ENCODE measurements at regions not wholly inside any gene's neighbourhood (a gene's known extent, or its start where the extent isn't known, plus 50 kb on each side); places are given as distances from the start of the nearest gene placed in this dataset.

DNA sequence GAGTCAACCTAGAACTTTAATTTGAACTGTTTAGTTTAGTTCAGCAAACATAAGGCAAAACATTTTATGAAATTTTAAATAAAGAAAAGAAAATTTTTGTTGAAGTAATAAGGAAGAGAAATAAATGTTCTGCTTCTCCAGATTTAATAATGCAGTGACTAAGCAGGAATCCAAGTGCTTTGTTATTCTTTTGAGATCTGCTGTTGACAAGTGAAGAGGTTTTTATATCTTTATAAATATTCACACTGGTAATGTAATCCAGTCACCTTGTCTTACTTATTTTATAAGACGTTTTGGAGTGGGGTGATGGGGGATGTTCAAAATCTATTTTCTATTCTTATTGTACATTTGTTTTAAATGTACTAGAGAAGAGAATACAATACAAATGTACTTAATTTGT lies 725.9 kb upstream of the CCDC179 start:
- Histone ChIP-seq H3K4me1 (ENCODE audit: low read depth) (no peaks in the 10 kb centered on the region), H3K9me3 (ENCODE audit: low read depth) (no peaks in the 10 kb centered on the region), H3K27ac (no peak overlapping the region), H3K27me3 (no peaks in the 10 kb centered on the region), H3K4me3 (no peak overlapping the region), H3K36me3 (no peaks in the 10 kb centered on the region)
- no peak for DNase-seq (ENCODE audit: low read depth in 1 of 2, low spot score in 1 of 2)
- TF ChIP-seq, protein P1, sequence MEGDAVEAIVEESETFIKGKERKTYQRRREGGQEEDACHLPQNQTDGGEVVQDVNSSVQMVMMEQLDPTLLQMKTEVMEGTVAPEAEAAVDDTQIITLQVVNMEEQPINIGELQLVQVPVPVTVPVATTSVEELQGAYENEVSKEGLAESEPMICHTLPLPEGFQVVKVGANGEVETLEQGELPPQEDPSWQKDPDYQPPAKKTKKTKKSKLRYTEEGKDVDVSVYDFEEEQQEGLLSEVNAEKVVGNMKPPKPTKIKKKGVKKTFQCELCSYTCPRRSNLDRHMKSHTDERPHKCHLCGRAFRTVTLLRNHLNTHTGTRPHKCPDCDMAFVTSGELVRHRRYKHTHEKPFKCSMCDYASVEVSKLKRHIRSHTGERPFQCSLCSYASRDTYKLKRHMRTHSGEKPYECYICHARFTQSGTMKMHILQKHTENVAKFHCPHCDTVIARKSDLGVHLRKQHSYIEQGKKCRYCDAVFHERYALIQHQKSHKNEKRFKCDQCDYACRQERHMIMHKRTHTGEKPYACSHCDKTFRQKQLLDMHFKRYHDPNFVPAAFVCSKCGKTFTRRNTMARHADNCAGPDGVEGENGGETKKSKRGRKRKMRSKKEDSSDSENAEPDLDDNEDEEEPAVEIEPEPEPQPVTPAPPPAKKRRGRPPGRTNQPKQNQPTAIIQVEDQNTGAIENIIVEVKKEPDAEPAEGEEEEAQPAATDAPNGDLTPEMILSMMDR (IDR thresholded peaks at IDR 0.05; ENCODE audit: low read depth, low read length): no peak

DNA sequence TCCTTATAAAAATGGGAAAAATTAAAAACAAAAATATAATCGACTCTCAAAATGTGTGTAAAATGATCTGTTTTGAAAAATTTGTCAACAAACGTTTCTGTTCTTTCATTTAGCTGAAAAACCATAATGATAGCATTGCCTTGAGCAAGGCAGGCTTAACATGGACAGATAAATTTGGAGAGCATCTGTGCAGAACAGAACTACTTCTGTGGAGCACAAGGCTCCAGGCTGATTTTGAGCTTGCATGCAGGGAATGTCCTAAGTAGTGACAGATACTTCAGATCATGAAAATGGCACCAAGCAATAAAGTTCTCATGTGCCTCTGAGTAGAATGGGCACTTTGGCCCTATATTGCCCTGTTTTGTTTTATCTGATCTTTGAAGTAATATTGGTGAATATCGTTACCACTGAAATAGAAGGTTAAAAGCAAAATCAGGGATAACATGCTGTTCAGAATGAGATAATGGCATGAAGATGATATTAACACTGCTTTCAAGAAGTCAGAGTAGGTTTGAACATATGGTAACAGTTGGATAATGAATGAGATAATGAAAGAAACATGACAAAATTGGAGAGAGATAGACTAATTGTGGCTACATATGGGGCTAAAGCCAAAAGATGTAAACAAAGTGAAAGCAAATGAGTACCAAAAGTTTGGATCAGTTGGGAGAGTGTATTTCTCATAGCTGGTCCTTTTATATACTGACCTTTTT lies 730.5 kb upstream of the CCDC179 start:
- H3K4me3 ChIP-seq: no peak overlapping the region
- H3K4me1 ChIP-seq (ENCODE audit: low read depth): no peaks in the 10 kb centered on the region
- H3K27ac ChIP-seq: no peak overlapping the region
- DNase-seq (ENCODE audit: low read depth in 1 of 2, low spot score in 1 of 2): no peak
- TF ChIP-seq, protein P1 (IDR thresholded peaks at IDR 0.05; ENCODE audit: low read depth, low read length): no peak
- no peaks in the 10 kb centered on the region for H3K36me3 ChIP-seq
- H3K9me3 ChIP-seq (ENCODE audit: low read depth): no peaks in the 10 kb centered on the region
- H3K27me3 ChIP-seq: no peaks in the 10 kb centered on the region

DNA sequence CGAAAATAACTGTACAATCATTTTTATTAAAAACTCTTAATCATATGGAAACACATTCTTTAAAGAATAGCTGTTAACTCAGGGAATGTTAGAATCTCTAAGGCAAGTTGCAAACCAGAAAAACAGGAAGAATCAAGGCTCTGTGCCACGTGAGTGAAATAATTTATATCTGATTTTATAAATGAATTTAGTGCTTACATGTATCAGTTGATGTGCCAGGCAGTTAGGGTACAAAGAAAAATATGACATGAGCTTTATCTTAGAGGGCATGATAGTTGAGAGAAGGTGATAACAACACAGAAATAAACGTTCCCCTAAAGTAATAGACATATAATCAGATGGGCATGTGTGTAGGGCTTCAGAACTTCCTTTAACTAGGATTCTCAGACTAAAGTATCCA lies 734.5 kb upstream of the CCDC179 start:
- Histone ChIP-seq H3K27me3 (no peaks in the 10 kb centered on the region), H3K36me3 (no peaks in the 10 kb centered on the region), H3K4me1 (ENCODE audit: low read depth) (no peaks in the 10 kb centered on the region), H3K4me3 (no peak overlapping the region), H3K9me3 (ENCODE audit: low read depth) (no peaks in the 10 kb centered on the region), H3K27ac (no peak overlapping the region)
- DNase-seq (ENCODE audit: low read depth in 1 of 2, low spot score in 1 of 2): no peak
- TF ChIP-seq, protein P1 (IDR thresholded peaks at IDR 0.05; ENCODE audit: low read depth, low read length): no peak

DNA sequence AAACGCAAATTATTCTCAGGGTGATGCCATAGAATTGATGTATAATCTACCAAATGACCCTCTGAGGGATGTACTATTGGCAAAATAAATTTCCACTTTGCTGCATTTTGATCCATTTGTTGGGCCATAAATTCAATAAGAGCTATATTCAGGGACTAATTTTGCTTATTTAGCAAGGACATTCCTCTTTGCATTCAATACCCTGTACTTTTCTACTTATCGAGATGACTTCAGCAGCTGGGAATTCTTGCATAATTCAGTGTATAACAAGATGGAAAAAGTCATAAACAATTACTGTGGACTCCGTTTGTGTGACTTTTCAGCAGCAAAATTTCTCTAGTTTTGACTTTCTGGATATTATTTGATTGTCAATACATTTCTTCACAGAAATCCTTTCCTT lies 744.7 kb upstream of the CCDC179 start:
- H3K9me3 ChIP-seq (ENCODE audit: low read depth): no peaks in the 10 kb centered on the region
- no peak for DNase-seq (ENCODE audit: low read depth in 1 of 2, low spot score in 1 of 2)
- H3K4me3 ChIP-seq: no peak overlapping the region
- no peaks in the 10 kb centered on the region for H3K27me3 ChIP-seq
- H3K4me1 ChIP-seq (ENCODE audit: low read depth): no peaks in the 10 kb centered on the region
- no peaks in the 10 kb centered on the region for H3K36me3 ChIP-seq
- TF ChIP-seq, protein P1 (IDR thresholded peaks at IDR 0.05; ENCODE audit: low read depth, low read length): no peak
- no peak overlapping the region for H3K27ac ChIP-seq

DNA sequence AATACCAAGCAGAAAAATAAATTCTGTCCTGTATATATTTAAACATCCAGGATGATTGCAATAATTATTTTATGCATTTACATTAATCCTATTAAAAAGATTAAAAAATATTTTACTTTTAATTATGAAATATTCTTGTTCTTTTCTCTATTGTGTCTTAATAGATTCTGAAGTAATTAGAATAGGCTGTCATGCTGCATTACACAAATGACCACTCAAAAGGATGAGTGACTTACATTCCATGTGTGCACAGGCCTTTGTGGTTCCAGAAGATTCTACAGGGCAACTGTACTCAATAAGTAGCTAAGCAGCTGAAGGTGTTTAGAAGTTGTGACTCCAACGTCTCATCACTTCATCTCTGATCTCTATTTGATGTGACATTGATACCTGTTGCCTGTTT lies 745.9 kb upstream of the CCDC179 start:
- no peak overlapping the region for H3K4me3 ChIP-seq
- TF ChIP-seq, protein P1 (IDR thresholded peaks at IDR 0.05; ENCODE audit: low read depth, low read length): no peak
- no peaks in the 10 kb centered on the region for H3K4me1 ChIP-seq (ENCODE audit: low read depth)
- no peaks in the 10 kb centered on the region for H3K27me3 ChIP-seq
- DNase-seq (ENCODE audit: low read depth in 1 of 2, low spot score in 1 of 2): no peak
- H3K36me3 ChIP-seq: no peaks in the 10 kb centered on the region
- H3K9me3 ChIP-seq (ENCODE audit: low read depth): no peaks in the 10 kb centered on the region
- no peak overlapping the region for H3K27ac ChIP-seq

All from cardiac muscle cell (in vitro differentiated cells and primary cell).